ENCODE measurements at regions not wholly inside any gene's neighbourhood (a gene's known extent, or its start where the extent isn't known, plus 50 kb on each side); places are given as distances from the start of the nearest gene placed in this dataset.
A peak's percentile ranks its signal among the peaks of the same experiment; 100 is the strongest.

- Histone ChIP-seq H3K79me2 (ENCODE audit: insufficient read depth) (no peaks in the 10 kb centered on the region), H3K4me2 (ENCODE audit: unreplicated experiment) (no peak overlapping the region), H3K9ac (no peak overlapping the region), H3K9me2 (ENCODE audit: insufficient read depth) (no peaks in the 10 kb centered on the region), H3K27me3 (replicated peaks; ENCODE audit: insufficient read depth) (no peaks in the 10 kb centered on the region), H3K4me3 (no peak overlapping the region), H3K9me3 (ENCODE audit: low read depth) (no peaks in the 10 kb centered on the region), H3K4me1 (ENCODE audit: insufficient read depth) (0 out of 2 replicates have a peak, but pooled peaks cover 12% of the 10 kb centered on the region), H4K20me1 (ENCODE audit: insufficient read depth) (no peaks in the 10 kb centered on the region), H3F3A (ENCODE audit: insufficient read depth) (0 out of 2 replicates have a peak, but pooled peaks cover 5% of the 10 kb centered on the region), H2AFZ (no peak overlapping the region), H3K27ac (no peak overlapping the region), H3K36me3 (ENCODE audit: low read depth) (no peaks in the 10 kb centered on the region)
- in situ Hi-C loops (cut with MboI): no loop called here
- WGBS, 2 experiments (ENCODE audit: low coverage in 1 of 2, low lambda C conversion rate in 2 of 2, missing lambda C conversion rate in 2 of 2): 88 to 91% methylated on average over 2 to 3 of the region's 3 CpGs
- TF ChIP-seq EZH2phosphoT487 (IDR thresholded peaks at IDR 0.05; ENCODE audit: insufficient read depth, low read depth) (no peak), EZH2 (IDR thresholded peaks at IDR 0.05; ENCODE audit: insufficient read depth, poor library complexity, severe bottlenecking) (no peak)
- DNase-seq: no peak
Observed at GRCh38 chr6:80720824-80721223, 614.4 kb downstream of the BCKDHB start.

GRCh38 chr6:80714513-80714912 lies 608.0 kb downstream of the BCKDHB start:
- Histone ChIP-seq H3K4me1 (ENCODE audit: insufficient read depth) (no peaks in the 10 kb centered on the region), H3K27ac (no peak overlapping the region), H3F3A (ENCODE audit: insufficient read depth) (no peaks in the 10 kb centered on the region), H3K9ac (no peak overlapping the region), H3K4me3 (no peak overlapping the region), H2AFZ (no peak overlapping the region), H3K4me2 (ENCODE audit: unreplicated experiment) (no peak overlapping the region), H3K36me3 (ENCODE audit: low read depth) (no peaks in the 10 kb centered on the region), H3K79me2 (ENCODE audit: insufficient read depth) (no peaks in the 10 kb centered on the region), H3K27me3 (replicated peaks; ENCODE audit: insufficient read depth) (no peaks in the 10 kb centered on the region), H4K20me1 (ENCODE audit: insufficient read depth) (no peaks in the 10 kb centered on the region), H3K9me2 (ENCODE audit: insufficient read depth) (peaks cover 7% of the 10 kb centered on the region; the same call in 1 of the 2 replicates), H3K9me3 (ENCODE audit: low read depth) (no peaks in the 10 kb centered on the region)
- in situ Hi-C loops (cut with MboI): no loop called here
- DNase-seq: no peak
- WGBS, 2 experiments (ENCODE audit: low coverage in 1 of 2, low lambda C conversion rate in 2 of 2, missing lambda C conversion rate in 2 of 2): 66 to 67% methylated on average over 6 of the region's 6 CpGs
- TF ChIP-seq EZH2 (IDR thresholded peaks at IDR 0.05; ENCODE audit: insufficient read depth, poor library complexity, severe bottlenecking) (no peak), EZH2phosphoT487 (IDR thresholded peaks at IDR 0.05; ENCODE audit: insufficient read depth, low read depth) (no peak)

- Histone ChIP-seq H3K27me3 (replicated peaks; ENCODE audit: insufficient read depth) (no peaks in the 10 kb centered on the region), H3K4me1 (ENCODE audit: insufficient read depth) (no peaks in the 10 kb centered on the region), H3K27ac (no peak overlapping the region), H3K79me2 (ENCODE audit: insufficient read depth) (no peaks in the 10 kb centered on the region), H3K9ac (no peak overlapping the region), H2AFZ (no peak overlapping the region), H3F3A (ENCODE audit: insufficient read depth) (no peaks in the 10 kb centered on the region), H3K36me3 (ENCODE audit: low read depth) (no peaks in the 10 kb centered on the region), H3K4me2 (ENCODE audit: unreplicated experiment) (no peak overlapping the region), H3K9me3 (ENCODE audit: low read depth) (peaks cover 12% of the 10 kb centered on the region), H4K20me1 (ENCODE audit: insufficient read depth) (no peaks in the 10 kb centered on the region), H3K9me2 (ENCODE audit: insufficient read depth) (no peaks in the 10 kb centered on the region), H3K4me3 (no peak overlapping the region)
- TF ChIP-seq EZH2phosphoT487 (IDR thresholded peaks at IDR 0.05; ENCODE audit: insufficient read depth, low read depth): no peak
- no peak for TF ChIP-seq EZH2 (IDR thresholded peaks at IDR 0.05; ENCODE audit: insufficient read depth, poor library complexity, severe bottlenecking)
- 94 to 96% methylated on average over 3 of the region's 3 CpGs for WGBS, 2 experiments (ENCODE audit: low coverage in 1 of 2, low lambda C conversion rate in 2 of 2, missing lambda C conversion rate in 2 of 2)
- in situ Hi-C loops (cut with MboI): no loop called here
- DNase-seq: no peak
Observed at GRCh38 chr6:80698459-80698858, 592.0 kb downstream of the BCKDHB start.

- Histone ChIP-seq H3K27ac (no peak overlapping the region), H4K20me1 (ENCODE audit: insufficient read depth) (no peaks in the 10 kb centered on the region), H3K4me1 (ENCODE audit: insufficient read depth) (no peaks in the 10 kb centered on the region), H3K9ac (no peak overlapping the region), H3K27me3 (replicated peaks; ENCODE audit: insufficient read depth) (no peaks in the 10 kb centered on the region), H3F3A (ENCODE audit: insufficient read depth) (no peaks in the 10 kb centered on the region), H3K4me3 (no peak overlapping the region), H3K4me2 (ENCODE audit: unreplicated experiment) (no peak overlapping the region), H3K79me2 (ENCODE audit: insufficient read depth) (no peaks in the 10 kb centered on the region), H3K36me3 (ENCODE audit: low read depth) (no peaks in the 10 kb centered on the region), H3K9me3 (ENCODE audit: low read depth) (peaks cover 12% of the 10 kb centered on the region), H2AFZ (no peak overlapping the region), H3K9me2 (ENCODE audit: insufficient read depth) (no peaks in the 10 kb centered on the region)
- TF ChIP-seq EZH2 (IDR thresholded peaks at IDR 0.05; ENCODE audit: insufficient read depth, poor library complexity, severe bottlenecking) (no peak), EZH2phosphoT487 (IDR thresholded peaks at IDR 0.05; ENCODE audit: insufficient read depth, low read depth) (no peak)
- no peak for DNase-seq
- in situ Hi-C loops (cut with MboI): no loop called here
Observed at GRCh38 chr6:80696268-80696667, 589.8 kb downstream of the BCKDHB start.

- no peaks in the 10 kb centered on the region for H3K9me3 ChIP-seq (ENCODE audit: low read depth)
- no peak overlapping the region for H3K9ac ChIP-seq
- H3K36me3 ChIP-seq (ENCODE audit: low read depth): no peaks in the 10 kb centered on the region
- in situ Hi-C loops (cut with MboI): no loop called here
- H3K4me1 ChIP-seq (ENCODE audit: insufficient read depth): peaks cover 14% of the 10 kb centered on the region; the same call in 1 of the 2 replicates
- H3K79me2 ChIP-seq (ENCODE audit: insufficient read depth): no peaks in the 10 kb centered on the region
- 22 to 23% methylated on average over 6 of the region's 6 CpGs for WGBS, 2 experiments (ENCODE audit: low coverage in 1 of 2, low lambda C conversion rate in 2 of 2, missing lambda C conversion rate in 2 of 2)
- peak; percentile 41 for DNase-seq
- H4K20me1 ChIP-seq (ENCODE audit: insufficient read depth): no peaks in the 10 kb centered on the region
- H3K27ac ChIP-seq: no peak overlapping the region
- H3K9me2 ChIP-seq (ENCODE audit: insufficient read depth): no peaks in the 10 kb centered on the region
- no peaks in the 10 kb centered on the region for H3K27me3 ChIP-seq (replicated peaks; ENCODE audit: insufficient read depth)
- no peaks in the 10 kb centered on the region for H3F3A ChIP-seq (ENCODE audit: insufficient read depth)
- TF ChIP-seq EZH2phosphoT487 (IDR thresholded peaks at IDR 0.05; ENCODE audit: insufficient read depth, low read depth): no peak
- TF ChIP-seq EZH2 (IDR thresholded peaks at IDR 0.05; ENCODE audit: insufficient read depth, poor library complexity, severe bottlenecking): no peak
- H3K4me2 ChIP-seq (ENCODE audit: unreplicated experiment): peak overlapping the region; percentile 15
- H3K4me3 ChIP-seq: no peak overlapping the region
- peak overlapping the region; percentile 79 for H2AFZ ChIP-seq
Observed at GRCh38 chr6:80690551-80691131, 584.2 kb downstream of the BCKDHB start.

Measured in GM23248 (cell line).